DMS153 treated with DMSO at 0.1 percent for 48 hours (cell line): ENCODE measurements at regions not wholly inside any gene's neighbourhood (a gene's known extent, or its start where the extent isn't known, plus 50 kb on each side); places are given as distances from the start of the nearest gene placed in this dataset.
"Not testable (repeated sequence)": the region's sequence is repeated elsewhere in the genome, so short reads cannot be mapped to it uniquely, and the experiment has no call there.

Source experiments
- DNase-seq: peaks from one replicate; lab custom pipeline; 2025; ENCODE audit not compliant: unreplicated experiment; lab: John Stamatoyannopoulos, UW

DNA sequence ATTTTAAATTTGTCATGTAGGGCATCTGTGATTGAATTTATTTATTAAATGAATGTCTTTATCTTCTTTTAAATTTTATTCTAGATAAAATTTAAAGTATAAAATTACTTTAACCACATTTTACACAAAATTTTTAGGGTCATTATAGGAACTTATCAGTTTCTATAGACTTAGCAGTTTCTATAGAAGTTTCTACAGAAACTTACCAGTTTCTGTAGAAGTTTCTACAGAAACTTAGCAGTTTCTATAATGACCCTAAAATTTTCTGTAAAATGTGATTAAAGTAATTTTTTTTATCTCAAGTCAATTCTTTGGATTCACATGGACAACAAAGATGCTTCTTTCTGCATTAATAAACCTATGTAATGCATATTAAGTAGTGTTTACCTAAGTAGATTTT is 565.9 kb upstream of the TECRL start:
- no peak for DNase-seq

GRCh38 chr4:64969081-64969480 is 559.8 kb upstream of the TECRL start:
- no peak for DNase-seq

GRCh38 chr4:64967286-64967685 is 558.0 kb upstream of the TECRL start:
- no peak for DNase-seq

- DNase-seq: no peak
Measured at GRCh38 chr4:64960516-64960915, 551.3 kb upstream of the TECRL start.

- DNase-seq: no peak
Measured at GRCh38 chr4:64940698-64941097, 531.4 kb upstream of the TECRL start.

- no peak for DNase-seq
Measured at GRCh38 chr4:64935469-64936001, 526.3 kb upstream of the TECRL start.

DNA sequence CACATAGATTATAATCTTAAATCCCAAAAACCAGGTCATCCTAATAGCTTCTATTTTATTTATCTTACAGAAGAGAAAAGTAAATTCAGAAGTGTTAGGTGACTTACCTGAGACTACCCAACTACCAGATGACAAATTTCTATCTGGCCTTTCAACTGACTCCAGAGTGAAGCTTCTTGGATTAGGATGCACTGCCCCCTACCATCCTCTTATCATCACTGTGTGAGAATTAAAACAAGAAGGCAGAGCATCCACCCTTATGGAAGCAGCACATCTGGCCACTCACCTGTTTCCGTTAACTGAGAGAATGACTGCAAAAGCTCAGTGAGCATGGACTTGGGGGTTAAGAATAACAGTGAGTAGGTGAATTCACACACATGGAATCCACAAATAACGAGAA is 502.6 kb upstream of the TECRL start:
- no peak for DNase-seq

DNA sequence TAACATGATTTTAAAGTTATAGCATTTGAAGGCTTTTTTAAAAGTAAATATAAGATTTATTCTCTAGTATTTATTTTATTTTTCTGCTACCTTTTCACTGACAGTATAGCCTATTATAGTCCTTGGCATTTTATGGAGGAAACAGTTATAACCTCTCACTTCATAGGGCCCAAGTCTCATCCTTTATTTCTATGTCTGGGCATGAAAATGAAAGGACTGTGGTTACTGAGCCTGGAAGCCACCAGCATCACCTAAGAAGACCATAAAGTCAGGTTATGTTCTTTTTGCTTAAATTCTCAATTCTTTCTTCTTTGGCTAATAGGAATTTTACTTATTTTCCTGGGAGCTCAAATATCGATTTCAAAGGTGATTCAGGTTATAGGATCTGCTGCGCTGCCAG is 494.7 kb upstream of the TECRL start:
- DNase-seq: no peak

GRCh38 chr4:64899563-64899962 is 490.3 kb upstream of the TECRL start:
- no peak for DNase-seq

GRCh38 chr4:64899030-64899429 is 489.8 kb upstream of the TECRL start:
- DNase-seq: not testable (repeated sequence)

DNA sequence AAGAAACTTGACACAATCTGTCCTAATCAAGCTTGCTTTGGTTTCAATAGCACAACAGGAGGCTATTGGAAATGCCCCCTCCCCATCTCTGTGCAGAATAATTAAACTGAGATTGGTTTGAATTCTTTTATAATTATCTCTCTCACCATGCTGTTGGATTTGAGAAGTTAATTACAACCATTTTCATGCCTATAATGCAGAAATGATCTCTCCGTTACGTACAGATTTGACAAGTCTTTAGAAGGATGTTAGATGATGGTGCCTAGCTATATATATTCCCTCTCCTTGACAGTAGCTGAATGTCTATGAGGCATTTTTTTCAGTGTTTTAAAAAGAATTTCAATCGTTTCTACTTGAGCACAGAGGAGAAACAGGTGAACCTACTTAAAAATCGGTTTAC is 488.4 kb upstream of the TECRL start:
- DNase-seq: no peak

- DNase-seq: no peak
Measured at GRCh38 chr4:64895031-64895430, 485.8 kb upstream of the TECRL start.

GRCh38 chr4:64893205-64893604 is 484.0 kb upstream of the TECRL start:
- peak; percentile 77 for DNase-seq

- no peak for DNase-seq
Measured at GRCh38 chr4:64889906-64890610, 480.8 kb upstream of the TECRL start.

GRCh38 chr4:64883087-64883807 is 474.0 kb upstream of the TECRL start:
- DNase-seq: no peak

DNA sequence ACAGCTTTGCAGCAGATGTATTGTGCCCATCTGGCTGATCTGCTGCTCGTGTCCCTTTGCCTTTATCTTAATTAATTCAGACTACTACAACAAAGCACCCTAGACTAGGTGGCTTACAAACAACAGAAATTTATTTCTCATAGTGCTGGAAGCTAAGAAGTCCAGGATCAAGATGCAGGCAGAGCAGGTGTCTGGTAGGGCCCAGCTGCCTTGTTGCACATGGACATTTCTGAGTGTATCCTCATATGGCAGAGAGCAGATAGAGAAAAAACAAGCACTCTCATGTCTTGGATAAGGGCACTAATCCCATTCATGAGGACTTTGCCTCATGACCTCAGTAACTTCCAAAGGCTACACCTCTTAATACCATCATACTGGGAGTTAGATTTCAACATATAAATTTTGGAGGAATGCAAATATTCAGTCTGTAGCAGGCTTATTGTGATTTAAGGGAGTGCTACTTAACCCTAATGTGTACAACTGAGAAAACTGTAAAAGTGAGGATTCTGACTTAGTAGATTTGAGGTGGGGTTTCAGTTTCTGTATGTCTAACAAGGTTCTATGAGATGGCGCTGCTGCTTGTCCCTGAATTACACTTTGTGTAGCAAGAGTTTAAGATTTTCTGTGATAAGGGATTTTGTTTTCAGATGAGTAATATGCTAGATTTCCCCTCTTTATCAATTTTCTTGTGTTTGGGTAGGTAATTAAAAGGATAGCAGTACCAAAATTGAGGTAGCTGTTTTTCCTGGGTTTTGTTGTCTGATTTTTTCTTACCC is 473.2 kb upstream of the TECRL start:
- DNase-seq: no peak

DNA sequence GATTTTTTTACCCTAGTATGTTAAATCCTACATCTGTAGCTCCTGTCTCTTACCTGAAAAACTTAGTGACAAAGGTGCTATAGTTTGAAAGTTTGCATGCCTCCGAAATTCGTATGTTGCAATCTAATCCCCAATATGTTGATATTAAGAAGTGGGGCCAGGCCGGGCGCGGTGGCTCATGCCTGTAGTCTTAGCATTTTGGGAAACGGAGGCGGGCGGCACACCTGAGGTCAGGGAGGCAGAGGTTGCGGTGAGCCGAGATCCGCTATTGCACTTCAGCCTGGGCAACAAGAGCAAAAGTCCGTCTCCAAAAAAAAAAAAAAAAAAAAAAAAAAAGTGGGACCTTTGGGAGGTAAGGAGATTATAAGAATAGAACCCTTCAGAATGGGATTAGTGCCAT is 471.3 kb upstream of the TECRL start:
- no peak for DNase-seq

- DNase-seq: no peak
Measured at GRCh38 chr4:64876021-64876420, 466.8 kb upstream of the TECRL start.

DNA sequence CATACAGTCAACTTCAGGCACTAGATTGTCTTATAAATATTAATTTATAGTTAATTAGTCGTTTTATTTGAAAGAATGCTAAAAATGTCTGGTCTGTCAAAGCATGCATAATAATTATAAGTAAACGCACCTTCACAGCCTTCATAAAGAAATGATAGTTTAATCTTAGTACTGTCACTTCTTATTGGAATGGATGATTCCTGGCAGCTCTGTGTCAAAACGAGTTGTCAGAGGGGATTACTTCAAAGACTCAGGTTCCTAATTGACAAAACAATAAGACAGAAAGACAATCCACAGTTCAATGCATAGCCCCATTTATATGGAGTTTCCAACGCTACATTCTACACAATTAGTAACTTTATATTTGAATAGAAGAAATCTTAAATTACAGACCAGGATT is 461.3 kb upstream of the TECRL start:
- no peak for DNase-seq

GRCh38 chr4:64857815-64858214 is 448.6 kb upstream of the TECRL start:
- no peak for DNase-seq

DNA sequence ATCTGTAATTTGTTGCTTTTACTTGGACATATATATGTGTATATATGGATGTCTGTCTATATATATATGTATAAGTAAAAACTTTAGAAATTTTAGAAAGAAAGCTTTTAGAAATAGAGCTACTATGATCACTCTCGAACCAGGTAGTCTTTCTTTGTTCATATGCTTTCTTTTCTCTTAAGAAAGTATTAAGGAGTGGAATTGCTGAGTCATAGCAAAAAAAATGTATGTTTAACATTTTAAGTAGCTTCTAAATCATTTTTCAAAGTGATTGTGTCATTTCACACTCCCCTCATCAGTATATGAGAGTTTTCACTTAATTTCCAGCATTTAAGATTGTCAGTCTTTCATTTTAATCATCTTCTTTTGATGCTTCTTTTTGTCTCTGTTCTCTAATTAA is 447.9 kb upstream of the TECRL start:
- no peak for DNase-seq

- DNase-seq: no peak
Measured at GRCh38 chr4:64846417-64846816, 437.2 kb upstream of the TECRL start.
